ENCODE measurements at regions not wholly inside any gene's neighbourhood (a gene's known extent, or its start where the extent isn't known, plus 50 kb on each side); places are given as distances from the start of the nearest gene placed in this dataset.

DNA sequence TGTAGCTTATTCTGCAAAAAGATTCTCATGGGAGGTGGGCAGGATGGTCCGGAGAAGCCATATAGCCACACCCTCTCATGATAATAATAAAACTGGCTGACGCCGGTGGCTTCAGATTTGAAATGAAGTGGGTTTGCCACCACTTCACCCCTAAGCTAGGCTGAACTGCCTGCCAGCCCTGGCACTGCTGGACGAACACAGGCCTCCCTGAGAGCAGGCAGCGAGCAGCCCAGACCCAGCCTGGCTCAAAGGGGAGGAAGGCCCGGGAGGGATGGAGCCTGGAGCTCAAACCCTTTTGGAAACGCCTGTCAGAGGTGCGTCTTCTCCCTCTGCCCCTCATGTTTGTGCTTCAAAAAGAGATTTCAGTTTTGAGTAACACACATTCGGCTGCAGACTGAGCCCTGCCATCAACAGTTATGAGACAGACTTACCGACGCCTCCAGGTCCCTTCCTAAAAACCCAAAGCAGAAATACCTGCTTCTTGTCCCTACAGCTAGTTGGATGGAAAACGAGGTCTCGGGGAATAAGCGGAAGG is 71.1 kb upstream of the HPCAL1 start:
- Histone ChIP-seq H3K4me1 (peaks cover 0 to 28% (median 18%) of the 10 kb centered on the region in 4 donors), H3K27ac (no peak overlapping the region), H3K9me3 (no peaks in the 10 kb centered on the region), H3K36me3 (no peaks in the 10 kb centered on the region), H3K27me3 (no peaks in the 10 kb centered on the region), H3K4me3 (no peak overlapping the region)
- DNase-seq: no peak
- TF ChIP-seq EP300 (IDR thresholded peaks at IDR 0.05; ENCODE audit: low read depth) (no peak), POLR2A (IDR thresholded peaks at IDR 0.05) (no peak)
- in situ Hi-C loops (cut with MboI; ENCODE audit: low pct_ligation_motif_present in 1 of 4, low pct_unique_long_range_greater_than_20kb in 1 of 4, low sequenced_read_pairs in 3 of 4) (no loop called here), intact Hi-C loops (cut with DNase I; ENCODE audit: low total_unique reads) (no loop called here)
- 57 to 69% methylated on average over 4 to 14 of the region's 14 CpGs for WGBS, 2 donors (ENCODE audit: low coverage in 1 of 2)

DNA sequence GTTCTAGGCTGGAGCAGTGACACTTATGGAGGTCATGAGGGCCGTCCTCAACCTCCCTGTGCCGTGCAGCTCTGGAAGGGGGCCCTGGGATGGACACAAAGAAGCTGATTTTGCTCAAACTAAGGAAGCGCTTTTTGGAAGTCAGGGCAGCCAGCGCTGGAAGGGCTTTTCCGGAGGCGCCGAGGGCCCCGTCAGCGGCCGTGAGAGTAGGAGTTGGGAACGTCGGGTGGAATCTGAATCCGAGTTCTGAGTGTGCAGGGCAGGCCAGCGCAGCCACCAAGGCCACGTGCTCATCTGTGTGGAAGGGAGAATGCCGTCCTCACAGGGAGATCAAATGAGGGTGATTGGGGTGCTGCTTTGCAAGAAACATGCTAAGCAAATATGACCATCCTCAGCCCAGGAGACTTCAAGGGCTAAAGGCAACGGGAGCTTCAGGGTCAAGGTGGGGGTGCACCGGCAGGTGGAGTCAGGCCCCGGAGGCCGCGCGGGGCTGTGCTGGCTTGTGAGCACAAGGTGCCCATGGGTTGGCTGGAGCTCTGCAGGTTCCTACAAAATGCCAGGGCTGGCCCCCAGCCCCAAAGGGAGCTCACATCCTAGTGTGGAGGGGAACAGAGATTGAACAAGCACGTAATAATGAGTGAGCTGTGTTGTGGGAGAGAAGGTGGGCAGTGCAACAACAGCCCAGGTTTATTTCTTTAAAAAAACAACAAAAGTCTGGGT is 70.4 kb upstream of the HPCAL1 start:
- H3K27ac ChIP-seq: no peak overlapping the region
- no peaks in the 10 kb centered on the region for H3K9me3 ChIP-seq
- no peak for DNase-seq
- no peaks in the 10 kb centered on the region for H3K27me3 ChIP-seq
- TF ChIP-seq POLR2A (IDR thresholded peaks at IDR 0.05) (no peak), EP300 (IDR thresholded peaks at IDR 0.05; ENCODE audit: low read depth) (no peak), POLR2AphosphoS5 (IDR thresholded peaks at IDR 0.05) (no peak)
- TF ChIP-seq, protein P1, sequence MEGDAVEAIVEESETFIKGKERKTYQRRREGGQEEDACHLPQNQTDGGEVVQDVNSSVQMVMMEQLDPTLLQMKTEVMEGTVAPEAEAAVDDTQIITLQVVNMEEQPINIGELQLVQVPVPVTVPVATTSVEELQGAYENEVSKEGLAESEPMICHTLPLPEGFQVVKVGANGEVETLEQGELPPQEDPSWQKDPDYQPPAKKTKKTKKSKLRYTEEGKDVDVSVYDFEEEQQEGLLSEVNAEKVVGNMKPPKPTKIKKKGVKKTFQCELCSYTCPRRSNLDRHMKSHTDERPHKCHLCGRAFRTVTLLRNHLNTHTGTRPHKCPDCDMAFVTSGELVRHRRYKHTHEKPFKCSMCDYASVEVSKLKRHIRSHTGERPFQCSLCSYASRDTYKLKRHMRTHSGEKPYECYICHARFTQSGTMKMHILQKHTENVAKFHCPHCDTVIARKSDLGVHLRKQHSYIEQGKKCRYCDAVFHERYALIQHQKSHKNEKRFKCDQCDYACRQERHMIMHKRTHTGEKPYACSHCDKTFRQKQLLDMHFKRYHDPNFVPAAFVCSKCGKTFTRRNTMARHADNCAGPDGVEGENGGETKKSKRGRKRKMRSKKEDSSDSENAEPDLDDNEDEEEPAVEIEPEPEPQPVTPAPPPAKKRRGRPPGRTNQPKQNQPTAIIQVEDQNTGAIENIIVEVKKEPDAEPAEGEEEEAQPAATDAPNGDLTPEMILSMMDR (IDR thresholded peaks at IDR 0.05): no peak
- peaks cover 0 to 21% (median 14%) of the 10 kb centered on the region in 4 donors for H3K4me1 ChIP-seq
- H3K36me3 ChIP-seq: no peaks in the 10 kb centered on the region
- WGBS, 2 donors (ENCODE audit: low coverage in 1 of 2): 92 to 100% methylated on average over 3 to 23 of the region's 23 CpGs
- H3K4me3 ChIP-seq: no peak overlapping the region
- intact Hi-C loops (cut with DNase I; ENCODE audit: low total_unique reads) (no loop called here), in situ Hi-C loops (cut with MboI; ENCODE audit: low pct_ligation_motif_present in 1 of 4, low pct_unique_long_range_greater_than_20kb in 1 of 4, low sequenced_read_pairs in 3 of 4) (no loop called here)

GRCh38 chr2:10233131-10234012 is 69.3 kb upstream of the HPCAL1 start:
- TF ChIP-seq, protein P1 (IDR thresholded peaks at IDR 0.05): no peak
- TF ChIP-seq POLR2A (IDR thresholded peaks at IDR 0.05): no peak
- TF ChIP-seq EP300 (IDR thresholded peaks at IDR 0.05; ENCODE audit: low read depth): no peak
- no peak for TF ChIP-seq POLR2AphosphoS5 (IDR thresholded peaks at IDR 0.05)
- WGBS, 2 donors (ENCODE audit: low coverage in 1 of 2): 88 to 93% methylated on average over 5 to 7 of the region's 7 CpGs
- DNase-seq: no peak
- no peaks in the 10 kb centered on the region for H3K36me3 ChIP-seq
- H3K27ac ChIP-seq: no peak overlapping the region
- no peaks in the 10 kb centered on the region for H3K27me3 ChIP-seq
- intact Hi-C loops (cut with DNase I; ENCODE audit: low total_unique reads): no loop called here
- peaks cover 0 to 14% (median 9%) of the 10 kb centered on the region in 4 donors for H3K4me1 ChIP-seq
- H3K9me3 ChIP-seq: no peaks in the 10 kb centered on the region
- no peak overlapping the region for H3K4me3 ChIP-seq
- in situ Hi-C loops (cut with MboI; ENCODE audit: low pct_ligation_motif_present in 1 of 4, low pct_unique_long_range_greater_than_20kb in 1 of 4, low sequenced_read_pairs in 3 of 4): no loop called here

DNA sequence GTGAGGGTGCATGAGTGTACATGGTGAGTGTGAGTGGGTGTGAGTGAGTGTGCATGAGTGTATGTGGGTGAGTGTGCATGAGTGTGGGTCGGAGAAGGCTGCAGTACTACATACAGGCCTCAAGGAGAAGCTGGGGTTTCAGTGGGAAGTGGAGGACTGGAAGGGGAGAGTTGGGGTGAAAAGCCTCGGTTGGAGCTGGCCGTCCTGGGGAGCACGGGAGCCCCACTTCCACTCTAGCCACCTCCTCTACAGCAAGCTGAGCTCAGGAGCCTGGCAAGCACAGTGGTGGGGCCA is 68.7 kb upstream of the HPCAL1 start:
- no peak overlapping the region for H3K27ac ChIP-seq
- no peaks in the 10 kb centered on the region for H3K9me3 ChIP-seq
- H3K4me3 ChIP-seq: no peak overlapping the region
- no peaks in the 10 kb centered on the region for H3K27me3 ChIP-seq
- peaks cover 0 to 8% (median 5%) of the 10 kb centered on the region in 4 donors for H3K4me1 ChIP-seq
- in situ Hi-C loops (cut with MboI; ENCODE audit: low pct_ligation_motif_present in 1 of 4, low pct_unique_long_range_greater_than_20kb in 1 of 4, low sequenced_read_pairs in 3 of 4) (no loop called here), intact Hi-C loops (cut with DNase I; ENCODE audit: low total_unique reads) (no loop called here)
- TF ChIP-seq POLR2A (IDR thresholded peaks at IDR 0.05): no peak
- TF ChIP-seq POLR2AphosphoS5 (IDR thresholded peaks at IDR 0.05): no peak
- no peak for TF ChIP-seq EP300 (IDR thresholded peaks at IDR 0.05; ENCODE audit: low read depth)
- TF ChIP-seq, protein P1 (IDR thresholded peaks at IDR 0.05): no peak
- WGBS, 2 donors (ENCODE audit: low coverage in 1 of 2): 81 to 97% methylated on average over 3 to 4 of the region's 4 CpGs
- no peaks in the 10 kb centered on the region for H3K36me3 ChIP-seq
- DNase-seq: no peak
